Hematopoietic multipotent progenitor cell treated with erythropoietin and hydrocortisone succinate and interleukin-3 and kit ligand, for 4 days (in vitro differentiated cells): ENCODE measurements at regions not wholly inside any gene's neighbourhood (a gene's known extent, or its start where the extent isn't known, plus 50 kb on each side); places are given as distances from the start of the nearest gene placed in this dataset.
A peak's percentile ranks its signal among the peaks of the same experiment; 100 is the strongest.
"Not testable (repeated sequence)": the region's sequence is repeated elsewhere in the genome, so short reads cannot be mapped to it uniquely, and the experiment has no call there.

Source experiments
- DNase-seq: peaks from one replicate; pipeline ENCODE4 v3.0.0-alpha.2; 2015

GRCh38 chr10:60564475-60564874 lies 174.8 kb upstream of the ANK3 start:
- DNase-seq: no peak

- peak; percentile 29 for DNase-seq
Measured at GRCh38 chr10:60560451-60560850, 170.8 kb upstream of the ANK3 start.

- no peak for DNase-seq
Measured at GRCh38 chr10:60555700-60556099, 166.0 kb upstream of the ANK3 start.

GRCh38 chr10:60549686-60550085 lies 160.0 kb upstream of the ANK3 start:
- DNase-seq: peak; percentile 58

DNA sequence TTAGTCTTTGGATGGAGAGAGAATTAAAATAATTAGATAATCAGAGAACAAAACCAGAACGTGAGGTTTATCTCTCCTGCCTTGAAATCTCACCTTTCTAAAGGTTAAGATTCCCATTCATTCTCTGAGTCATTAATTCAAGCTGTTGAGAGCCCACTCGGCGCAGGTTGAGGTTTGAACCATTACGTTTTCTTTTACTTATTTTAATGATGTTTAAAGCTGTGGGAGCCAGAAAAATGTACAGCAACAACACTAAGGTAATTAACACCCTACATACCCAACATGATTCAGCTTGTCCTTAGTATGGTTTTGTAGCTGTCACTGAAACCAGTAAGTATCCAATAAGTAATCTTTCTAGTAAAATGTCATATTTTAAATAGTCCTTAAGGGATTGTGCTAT lies 153.0 kb upstream of the ANK3 start:
- no peak for DNase-seq

DNA sequence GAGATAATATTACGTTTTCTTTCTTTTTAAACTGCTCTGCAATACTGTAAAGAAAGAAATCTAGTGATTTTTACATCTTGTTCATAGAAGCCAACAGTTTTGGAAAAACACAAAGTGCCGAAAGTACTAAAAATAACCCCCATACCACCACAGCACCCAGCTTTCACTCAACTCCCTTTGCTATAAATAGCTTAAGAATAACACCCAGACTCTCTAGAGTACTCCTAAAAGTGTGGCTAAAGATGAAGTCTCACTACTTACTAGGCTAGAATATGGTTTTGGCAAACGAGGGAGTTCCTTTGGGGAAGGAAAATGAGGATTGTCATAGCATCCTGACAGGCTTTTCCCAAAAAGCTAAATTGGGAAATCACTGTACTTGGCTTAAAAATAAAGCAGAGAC lies 151.8 kb upstream of the ANK3 start:
- no peak for DNase-seq

DNA sequence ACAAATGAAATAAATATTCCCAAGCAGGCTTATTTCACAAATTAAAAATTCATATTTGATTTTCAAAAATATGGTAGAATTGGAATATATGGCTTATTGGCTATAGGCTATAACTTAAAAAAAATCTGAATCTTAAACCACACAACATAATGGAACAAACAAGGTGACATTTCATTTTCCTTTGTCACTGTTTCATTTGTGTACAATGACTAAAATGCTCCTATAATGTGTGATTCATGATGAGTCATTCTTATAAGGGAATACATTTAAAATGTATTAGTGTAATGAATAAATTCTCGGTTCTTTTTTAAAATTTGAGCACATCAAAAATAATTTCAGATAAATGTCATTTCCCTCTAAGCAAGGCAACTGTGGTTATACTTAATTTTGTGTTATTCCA lies 148.0 kb upstream of the ANK3 start:
- DNase-seq: no peak

DNA sequence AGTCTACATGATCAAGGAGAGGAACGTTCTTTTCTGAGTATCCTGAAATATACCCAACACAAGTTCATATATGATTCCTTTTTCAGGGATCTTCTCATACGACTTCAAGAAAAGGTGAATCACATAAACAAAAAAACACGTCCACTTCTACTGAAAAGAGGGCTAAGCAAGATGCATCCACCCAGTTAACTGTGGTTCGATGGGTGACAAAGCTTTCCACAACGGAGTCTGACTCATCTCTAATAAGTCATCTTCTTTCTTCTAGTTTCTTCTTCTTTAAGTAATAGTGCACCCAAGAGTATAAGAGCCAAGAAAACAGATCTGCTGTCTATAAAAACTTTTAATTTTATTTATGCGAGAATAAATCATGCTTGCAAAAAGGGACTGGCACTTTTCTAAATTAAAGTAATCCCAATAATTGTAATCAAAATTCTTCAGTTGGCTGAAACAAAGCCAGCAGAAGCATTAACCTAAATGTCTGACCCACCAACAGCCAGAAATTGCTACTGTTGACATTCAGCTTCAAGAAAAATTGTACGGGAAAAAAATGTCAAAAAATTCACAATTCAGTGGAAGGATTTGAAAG lies 146.9 kb upstream of the ANK3 start:
- DNase-seq: no peak

GRCh38 chr10:60535427-60535826 lies 145.8 kb upstream of the ANK3 start:
- DNase-seq: no peak

DNA sequence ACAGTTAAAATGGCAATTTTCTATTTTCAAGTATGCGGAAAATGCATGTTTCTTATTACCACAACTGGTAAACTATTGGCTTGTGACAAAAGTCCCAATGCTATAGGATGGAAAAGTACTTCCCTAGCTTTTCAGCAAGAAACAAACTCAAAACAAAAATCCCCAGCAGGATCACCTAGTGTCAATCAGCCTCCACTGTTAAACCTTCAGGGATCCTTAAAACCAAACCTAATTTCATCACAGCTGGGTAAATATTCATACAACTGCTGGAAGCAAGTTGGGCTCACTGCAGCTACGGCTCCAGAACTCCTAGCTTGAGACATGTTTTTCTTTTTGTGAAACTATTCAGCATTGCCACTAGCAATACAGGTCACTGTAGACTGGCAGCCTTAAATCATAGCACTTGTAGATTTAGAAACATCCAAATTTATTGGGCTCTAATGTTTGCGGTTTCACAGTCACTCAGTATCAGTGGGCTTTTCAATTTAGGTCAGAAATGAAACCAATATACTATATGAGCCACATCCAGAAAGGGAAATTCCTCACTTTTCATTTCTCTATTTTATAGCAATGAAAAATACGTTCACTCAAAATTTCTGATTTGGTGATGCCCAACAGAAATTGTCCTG lies 145.2 kb upstream of the ANK3 start:
- no peak for DNase-seq

GRCh38 chr10:60532696-60533468 lies 143.2 kb upstream of the ANK3 start:
- DNase-seq: no peak

- DNase-seq: no peak
Measured at GRCh38 chr10:60531006-60531405, 141.3 kb upstream of the ANK3 start.

GRCh38 chr10:60527676-60528075 lies 138.0 kb upstream of the ANK3 start:
- DNase-seq: no peak

GRCh38 chr10:60525716-60526585 lies 136.3 kb upstream of the ANK3 start:
- DNase-seq: no peak

DNA sequence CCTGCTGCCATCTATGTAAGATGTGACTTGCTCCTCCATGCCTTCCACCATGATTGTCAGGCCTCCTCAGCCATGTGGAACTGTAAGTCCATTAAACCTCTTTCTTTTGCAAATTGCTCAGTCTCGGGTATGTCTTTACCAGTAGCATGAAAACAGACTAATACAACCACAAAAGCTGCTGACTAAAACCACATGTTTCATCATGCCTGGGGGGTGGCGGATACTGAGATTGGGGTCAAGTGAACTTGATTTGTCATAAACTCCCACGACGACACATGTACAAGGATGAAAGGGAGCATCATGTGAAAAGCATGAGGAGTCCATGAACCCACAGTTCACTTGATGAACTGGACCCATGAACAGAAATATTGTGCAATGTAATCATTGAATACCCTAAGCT lies 134.9 kb upstream of the ANK3 start:
- peak; percentile 17 for DNase-seq

- DNase-seq: not testable (repeated sequence)
Measured at GRCh38 chr10:60523371-60523770, 133.7 kb upstream of the ANK3 start.

DNA sequence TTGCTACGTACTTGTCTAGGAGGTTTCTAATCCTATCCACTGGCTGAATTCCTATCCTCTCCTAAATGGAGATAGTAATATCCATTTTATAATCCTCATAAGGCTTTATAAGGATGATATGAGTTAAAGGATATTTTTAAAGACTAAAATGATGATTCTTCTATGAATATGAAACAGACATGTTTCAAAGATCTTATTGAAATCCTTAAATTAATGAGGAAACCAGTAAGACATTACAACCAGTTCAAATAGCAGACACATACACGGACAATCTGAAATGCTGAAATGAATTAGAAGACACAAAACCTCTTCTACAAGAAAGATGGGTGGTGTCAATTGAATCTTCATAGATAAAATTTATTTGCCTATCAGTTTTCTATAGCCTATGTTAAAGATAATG lies 132.9 kb upstream of the ANK3 start:
- DNase-seq: no peak

GRCh38 chr10:60521974-60522405 lies 132.3 kb upstream of the ANK3 start:
- DNase-seq: peak; percentile 26

DNA sequence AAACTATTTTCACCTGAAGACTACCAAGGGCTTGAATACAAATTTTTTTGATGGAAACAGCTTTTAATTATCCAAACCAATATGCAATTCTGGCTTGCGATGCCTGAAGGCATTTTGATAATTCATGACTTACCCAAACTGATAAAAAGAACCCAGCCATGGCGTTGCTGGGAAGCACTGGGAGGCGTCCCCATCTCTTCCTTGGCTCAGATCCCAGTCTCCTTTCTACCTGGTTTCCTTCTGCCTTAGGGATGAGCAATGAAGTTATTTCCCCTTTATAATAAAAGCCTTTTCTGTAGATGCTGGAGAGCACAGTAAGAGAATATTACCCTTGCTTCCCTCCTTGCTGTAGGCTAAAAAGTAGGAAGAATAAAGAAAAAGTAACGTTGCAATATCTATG lies 129.1 kb upstream of the ANK3 start:
- no peak for DNase-seq

GRCh38 chr10:60517805-60518204 lies 128.1 kb upstream of the ANK3 start:
- no peak for DNase-seq

- no peak for DNase-seq
Measured at GRCh38 chr10:60513281-60513680, 123.6 kb upstream of the ANK3 start.

GRCh38 chr10:60511477-60512229 lies 122.0 kb upstream of the ANK3 start:
- DNase-seq: no peak

DNA sequence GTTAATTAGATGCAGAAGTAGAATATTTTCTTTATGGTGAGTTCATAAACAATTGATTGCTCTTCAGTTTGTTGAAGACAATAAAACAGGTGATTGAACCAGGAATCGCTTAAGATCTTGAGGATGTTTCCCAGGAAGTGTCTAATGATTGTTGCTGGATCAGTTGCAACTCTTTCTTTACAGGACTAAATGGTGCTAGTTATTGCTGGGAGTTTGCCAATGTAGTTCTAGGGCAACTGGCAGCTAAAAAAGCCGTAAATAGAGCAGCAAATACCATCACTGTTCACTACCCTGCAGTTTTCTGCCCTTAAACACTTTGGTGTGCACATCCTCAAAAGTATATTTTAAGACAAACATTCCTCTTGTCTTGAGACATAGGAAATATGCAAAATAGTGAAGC lies 119.2 kb upstream of the ANK3 start:
- DNase-seq: no peak
